Activated B cell treated with CpG ODN at 0.5 μM for 24 hours (primary cell): ENCODE measurements at regions not wholly inside any gene's neighbourhood (a gene's known extent, or its start where the extent isn't known, plus 50 kb on each side); places are given as distances from the start of the nearest gene placed in this dataset.

Experiments
- ATAC-seq: fragments of 200-7000 bp; cut with Tn5 transposase; one replicate; pipeline ENCODE4 v1.10.0; 2021; ENCODE audit warnings: low read depth, mild to moderate bottlenecking, moderate library complexity
- CTCF ChIA-PET: fragments of 350-600 bp; sonication (Branson Sonifier 250); formaldehyde crosslinking; loops from one replicate; lab custom pipeline; 2021; ENCODE audit warnings: antibody characterized with exemption; lab: Charles Lee
- POLR2A ChIA-PET: fragments of 350-600 bp; sonication (Branson Sonifier 250); formaldehyde crosslinking; loops from one replicate; lab custom pipeline; 2021; ENCODE audit warnings: antibody characterized with exemption; lab: Charles Lee
- DNase-seq: peaks from one replicate; pipeline ENCODE4 v3.0.0; 2022
- H3K27ac Mint-ChIP-seq: one replicate; pipeline ENCODE4 v1.8.0; 2020; ENCODE audit warnings: mixed read lengths
- H3K27me3 Mint-ChIP-seq: one replicate; pipeline ENCODE4 v1.8.0; 2021; ENCODE audit warnings: mixed read lengths
- H3K36me3 Mint-ChIP-seq: one replicate; pipeline ENCODE4 v1.8.0; 2021; ENCODE audit warnings: low read depth, mixed read lengths
- H3K4me1 Mint-ChIP-seq: one replicate; pipeline ENCODE4 v1.8.0; 2021; ENCODE audit warnings: mixed read lengths
- H3K4me3 Mint-ChIP-seq: one replicate; pipeline ENCODE4 v1.8.0; 2020; ENCODE audit warnings: mild to moderate bottlenecking, mixed read lengths
- H3K9me3 Mint-ChIP-seq: one replicate; pipeline ENCODE4 v1.8.0; 2020; ENCODE audit warnings: mixed read lengths
- CTCF ChIP-seq: fragments of 200-600 bp; IDR thresholded peaks from one replicate; pipeline ENCODE4 v1.8.0; 2022; ENCODE audit warnings: antibody characterized with exemption, mild to moderate bottlenecking
- intact Hi-C: fragments of 100-400 bp; cut with micrococcal nuclease; formaldehyde crosslinking; loops from one replicate; pipeline ENCODE4 v1.15.1; 2024

- no peak for TF ChIP-seq CTCF
- POLR2A ChIA-PET = no interaction called here
- Mint-ChIP-seq H3K27ac (no peak overlapping the region), H3K27me3 (no peaks in the 10 kb centered on the region), H3K9me3 (no peaks in the 10 kb centered on the region), H3K4me3 (no peak overlapping the region), H3K36me3 (no peaks in the 10 kb centered on the region), H3K4me1 (peaks cover 7% of the 10 kb centered on the region)
- intact Hi-C loops = no loop called here
- CTCF ChIA-PET = no interaction called here
- no peak for DNase-seq
- ATAC-seq = no peak
These were observed 270.8 kb upstream of the SESN3 start for GRCh38 chr11:95501761-95502266.

GRCh38 chr11:95500466-95500865 is 269.5 kb upstream of the SESN3 start:
- CTCF ChIA-PET = no interaction called here
- DNase-seq = no peak
- no peaks in the 10 kb centered on the region for H3K27me3 Mint-ChIP-seq
- no peaks in the 10 kb centered on the region for H3K4me1 Mint-ChIP-seq
- no peak for TF ChIP-seq CTCF
- H3K9me3 Mint-ChIP-seq = no peaks in the 10 kb centered on the region
- POLR2A ChIA-PET = no interaction called here
- no peak overlapping the region for H3K27ac Mint-ChIP-seq
- H3K36me3 Mint-ChIP-seq = no peaks in the 10 kb centered on the region
- no peak for ATAC-seq
- no peak overlapping the region for H3K4me3 Mint-ChIP-seq
- intact Hi-C loops = no loop called here

GRCh38 chr11:95499516-95500135 is 268.6 kb upstream of the SESN3 start:
- ATAC-seq = no peak
- Mint-ChIP-seq H3K9me3 (peaks cover 4% of the 10 kb centered on the region), H3K27me3 (no peaks in the 10 kb centered on the region), H3K36me3 (no peaks in the 10 kb centered on the region), H3K4me1 (no peaks in the 10 kb centered on the region), H3K4me3 (no peak overlapping the region), H3K27ac (no peak overlapping the region)
- ChIA-PET POLR2A (interaction anchor here (1.0 kb wide), 1 partner anchor 13 kb away, joined by 3 read pairs; no protein-coding TSS in a partner anchor), CTCF (no interaction called here)
- no peak for DNase-seq
- no peak for TF ChIP-seq CTCF
- intact Hi-C loops = loop anchor here (5.0 kb wide), 1 partner anchor 37 kb away; no protein-coding TSS in a partner anchor

GRCh38 chr11:95498722-95499425 is 267.9 kb upstream of the SESN3 start:
- no peak for TF ChIP-seq CTCF
- Mint-ChIP-seq H3K9me3 (peaks cover 8% of the 10 kb centered on the region), H3K27ac (no peak overlapping the region), H3K27me3 (no peaks in the 10 kb centered on the region), H3K4me1 (no peaks in the 10 kb centered on the region), H3K4me3 (no peak overlapping the region), H3K36me3 (no peaks in the 10 kb centered on the region)
- no peak for ATAC-seq
- intact Hi-C loops = loop anchor here (5.0 kb wide), 1 partner anchor 37 kb away; no protein-coding TSS in a partner anchor
- DNase-seq = no peak
- CTCF ChIA-PET = no interaction called here
- POLR2A ChIA-PET = interaction anchor here (1.0 kb wide), 1 partner anchor 12 kb away, joined by 3 read pairs; no protein-coding TSS in a partner anchor

GRCh38 chr11:95496901-95497300 is 265.9 kb upstream of the SESN3 start:
- no peaks in the 10 kb centered on the region for H3K36me3 Mint-ChIP-seq
- no peak for TF ChIP-seq CTCF
- intact Hi-C loops = loop anchor here (5.0 kb wide), 1 partner anchor 35 kb away; no protein-coding TSS in a partner anchor
- no peak overlapping the region for H3K27ac Mint-ChIP-seq
- H3K27me3 Mint-ChIP-seq = no peaks in the 10 kb centered on the region
- H3K4me1 Mint-ChIP-seq = no peaks in the 10 kb centered on the region
- POLR2A ChIA-PET = no interaction called here
- CTCF ChIA-PET = no interaction called here
- peaks cover 8% of the 10 kb centered on the region for H3K9me3 Mint-ChIP-seq
- DNase-seq = no peak
- no peak overlapping the region for H3K4me3 Mint-ChIP-seq
- ATAC-seq = no peak
